ENCODE measurements at regions not wholly inside any gene's neighbourhood (a gene's known extent, or its start where the extent isn't known, plus 50 kb on each side); places are given as distances from the start of the nearest gene placed in this dataset.

GRCh38 chr2:173584676-173585458, 230.2 kb downstream of the CDCA7 start:
- H3K27ac Mint-ChIP-seq (ENCODE audit: low read depth): no peak overlapping the region
- peaks cover 47% of the 10 kb centered on the region for H3K27me3 Mint-ChIP-seq
- DNase-seq (ENCODE audit: low spot score in 2 of 2): no peak
- peaks cover under 1% of the 10 kb centered on the region for H3K36me3 Mint-ChIP-seq (ENCODE audit: insufficient read depth)
- H3K4me1 Mint-ChIP-seq: no peaks in the 10 kb centered on the region
- H3K4me3 Mint-ChIP-seq: no peak overlapping the region
- ATAC-seq (replicated peaks; ENCODE audit: extremely low read depth, poor library complexity, severe bottlenecking): no peak
- H3K9me3 Mint-ChIP-seq: no peaks in the 10 kb centered on the region

GRCh38 chr2:173588931-173589369, 234.3 kb downstream of the CDCA7 start:
- no peaks in the 10 kb centered on the region for H3K4me1 Mint-ChIP-seq
- ATAC-seq (replicated peaks; ENCODE audit: extremely low read depth, poor library complexity, severe bottlenecking) (no peak), DNase-seq (ENCODE audit: low spot score in 2 of 2) (no peak)
- no peak overlapping the region for H3K4me3 Mint-ChIP-seq
- H3K36me3 Mint-ChIP-seq (ENCODE audit: insufficient read depth): no peaks in the 10 kb centered on the region
- H3K9me3 Mint-ChIP-seq: peaks cover 6% of the 10 kb centered on the region
- no peak overlapping the region for H3K27ac Mint-ChIP-seq (ENCODE audit: low read depth)
- H3K27me3 Mint-ChIP-seq: peaks cover 37% of the 10 kb centered on the region

GRCh38 chr2:173589604-173590275, 235.1 kb downstream of the CDCA7 start:
- H3K36me3 Mint-ChIP-seq (ENCODE audit: insufficient read depth): no peaks in the 10 kb centered on the region
- no peaks in the 10 kb centered on the region for H3K4me1 Mint-ChIP-seq
- no peak overlapping the region for H3K27ac Mint-ChIP-seq (ENCODE audit: low read depth)
- ATAC-seq (replicated peaks; ENCODE audit: extremely low read depth, poor library complexity, severe bottlenecking) (no peak), DNase-seq (ENCODE audit: low spot score in 2 of 2) (no peak)
- H3K9me3 Mint-ChIP-seq: peaks cover 6% of the 10 kb centered on the region
- peaks cover 40% of the 10 kb centered on the region for H3K27me3 Mint-ChIP-seq
- H3K4me3 Mint-ChIP-seq: no peak overlapping the region

- no peak overlapping the region for H3K4me3 Mint-ChIP-seq
- peaks cover 6% of the 10 kb centered on the region for H3K9me3 Mint-ChIP-seq
- H3K27ac Mint-ChIP-seq (ENCODE audit: low read depth): no peak overlapping the region
Observed at GRCh38 chr2:173590276-173590861, 235.7 kb downstream of the CDCA7 start.

GRCh38 chr2:173593109-173593508, 238.4 kb downstream of the CDCA7 start:
- Mint-ChIP-seq H3K9me3 (peaks cover 6% of the 10 kb centered on the region), H3K4me1 (no peaks in the 10 kb centered on the region), H3K36me3 (ENCODE audit: insufficient read depth) (no peaks in the 10 kb centered on the region), H3K27me3 (peaks cover 42% of the 10 kb centered on the region), H3K27ac (ENCODE audit: low read depth) (no peak overlapping the region), H3K4me3 (no peak overlapping the region)
- no peak for DNase-seq (ENCODE audit: low spot score in 2 of 2)
- no peak for ATAC-seq (replicated peaks; ENCODE audit: extremely low read depth, poor library complexity, severe bottlenecking)

More at GRCh38 chr2:173590276-173590861, 235.7 kb downstream of the CDCA7 start:
- ATAC-seq (replicated peaks; ENCODE audit: extremely low read depth, poor library complexity, severe bottlenecking): no peak
- no peaks in the 10 kb centered on the region for H3K36me3 Mint-ChIP-seq (ENCODE audit: insufficient read depth)
- H3K27me3 Mint-ChIP-seq: peaks cover 43% of the 10 kb centered on the region
- no peaks in the 10 kb centered on the region for H3K4me1 Mint-ChIP-seq
- no peak for DNase-seq (ENCODE audit: low spot score in 2 of 2)

- Mint-ChIP-seq H3K4me1 (no peaks in the 10 kb centered on the region), H3K4me3 (no peak overlapping the region), H3K9me3 (peaks cover 6% of the 10 kb centered on the region), H3K36me3 (ENCODE audit: insufficient read depth) (no peaks in the 10 kb centered on the region), H3K27me3 (peaks cover 36% of the 10 kb centered on the region), H3K27ac (ENCODE audit: low read depth) (no peak overlapping the region)
- no peak for DNase-seq (ENCODE audit: low spot score in 2 of 2)
- ATAC-seq (replicated peaks; ENCODE audit: extremely low read depth, poor library complexity, severe bottlenecking): no peak
Observed at GRCh38 chr2:173596244-173596643, 241.6 kb downstream of the CDCA7 start.

- H3K4me1 Mint-ChIP-seq: no peaks in the 10 kb centered on the region
- DNase-seq (ENCODE audit: low spot score in 2 of 2): no peak
- ATAC-seq (replicated peaks; ENCODE audit: extremely low read depth, poor library complexity, severe bottlenecking): no peak
- H3K4me3 Mint-ChIP-seq: no peak overlapping the region
- H3K27ac Mint-ChIP-seq (ENCODE audit: low read depth): no peak overlapping the region
- H3K36me3 Mint-ChIP-seq (ENCODE audit: insufficient read depth): no peaks in the 10 kb centered on the region
- H3K9me3 Mint-ChIP-seq: peaks cover 4% of the 10 kb centered on the region
- H3K27me3 Mint-ChIP-seq: peaks cover 44% of the 10 kb centered on the region
Observed at GRCh38 chr2:173598525-173598924, 243.9 kb downstream of the CDCA7 start.

- H3K27ac Mint-ChIP-seq (ENCODE audit: low read depth): no peak overlapping the region
- H3K4me3 Mint-ChIP-seq: no peak overlapping the region
- peaks cover 30% of the 10 kb centered on the region for H3K27me3 Mint-ChIP-seq
- no peak for ATAC-seq (replicated peaks; ENCODE audit: extremely low read depth, poor library complexity, severe bottlenecking)
- DNase-seq (ENCODE audit: low spot score in 2 of 2): no peak
- no peaks in the 10 kb centered on the region for H3K36me3 Mint-ChIP-seq (ENCODE audit: insufficient read depth)
- H3K4me1 Mint-ChIP-seq: no peaks in the 10 kb centered on the region
- no peaks in the 10 kb centered on the region for H3K9me3 Mint-ChIP-seq
Observed at GRCh38 chr2:173599821-173600359, 245.2 kb downstream of the CDCA7 start.

- ATAC-seq (replicated peaks; ENCODE audit: extremely low read depth, poor library complexity, severe bottlenecking) (no peak), DNase-seq (ENCODE audit: low spot score in 2 of 2) (no peak)
- no peaks in the 10 kb centered on the region for H3K9me3 Mint-ChIP-seq
- H3K27ac Mint-ChIP-seq (ENCODE audit: low read depth): no peak overlapping the region
- H3K4me3 Mint-ChIP-seq: no peak overlapping the region
- H3K36me3 Mint-ChIP-seq (ENCODE audit: insufficient read depth): no peaks in the 10 kb centered on the region
- peaks cover 29% of the 10 kb centered on the region for H3K27me3 Mint-ChIP-seq
- H3K4me1 Mint-ChIP-seq: no peaks in the 10 kb centered on the region
Observed at GRCh38 chr2:173602153-173602795, 247.6 kb downstream of the CDCA7 start.

- Mint-ChIP-seq H3K9me3 (no peaks in the 10 kb centered on the region), H3K4me1 (no peaks in the 10 kb centered on the region), H3K27me3 (peaks cover 59% of the 10 kb centered on the region), H3K27ac (ENCODE audit: low read depth) (no peak overlapping the region), H3K36me3 (ENCODE audit: insufficient read depth) (no peaks in the 10 kb centered on the region), H3K4me3 (no peak overlapping the region)
- DNase-seq (ENCODE audit: low spot score in 2 of 2) (no peak), ATAC-seq (replicated peaks; ENCODE audit: extremely low read depth, poor library complexity, severe bottlenecking) (no peak)
Observed at GRCh38 chr2:173605994-173606393, 251.3 kb downstream of the CDCA7 start.

GRCh38 chr2:173606619-173607248, 252.1 kb downstream of the CDCA7 start:
- H3K27ac Mint-ChIP-seq (ENCODE audit: low read depth): no peak overlapping the region
- no peak for ATAC-seq (replicated peaks; ENCODE audit: extremely low read depth, poor library complexity, severe bottlenecking)

More at GRCh38 chr2:173606619-173607248, 252.1 kb downstream of the CDCA7 start:
- Mint-ChIP-seq H3K9me3 (no peaks in the 10 kb centered on the region), H3K4me3 (no peak overlapping the region), H3K36me3 (ENCODE audit: insufficient read depth) (no peaks in the 10 kb centered on the region), H3K27me3 (peaks cover 67% of the 10 kb centered on the region), H3K4me1 (no peaks in the 10 kb centered on the region)
- DNase-seq (ENCODE audit: low spot score in 2 of 2): no peak
